H1 (cell line): ENCODE measurements at regions not wholly inside any gene's neighbourhood (a gene's known extent, or its start where the extent isn't known, plus 50 kb on each side); places are given as distances from the start of the nearest gene placed in this dataset.

Experiments
- CTCF ChIA-PET: fragments of 300-600 bp; sonication (Branson Sonifier 250); formaldehyde crosslinking; loops from one replicate; lab custom pipeline; 2021; ENCODE audit not compliant: partially characterized antibody; lab: Charles Lee
- POLR2A ChIA-PET: fragments of 300-600 bp; sonication (Branson Sonifier 250); formaldehyde crosslinking; loops from one replicate; lab custom pipeline; 2021; ENCODE audit warnings: inconsistent platforms; ENCODE audit not compliant: partially characterized antibody; lab: Charles Lee
- DNase-seq, 2 experiments: peaks; one replicate each; pipeline versions ENCODE4 v3.0.0 to v3.0.0-alpha.2; 2010 to 2022; ENCODE audit warnings: low spot score in 2 of 2, low read depth in 1 of 2, mixed read lengths in 1 of 2
- FAIRE-seq: peaks from 2 replicates; lab custom pipeline; 2011; peaks lifted over from hg19 to GRCh38; lab: Jason Lieb, UNC
- H2AFZ ChIP-seq: 2 replicates; pipeline ENCODE4 v1.8.1; 2012; ENCODE audit warnings: low read length, inconsistent platforms
- H2AK5ac ChIP-seq: 2 replicates; pipeline ENCODE4 v1.6.1; 2013; ENCODE audit warnings: low read depth, low read length
- H2BK120ac ChIP-seq: replicated peaks from 2 replicates; pipeline ENCODE3; 2013; ENCODE audit warnings: low read depth, low read length, inconsistent platforms
- H2BK12ac ChIP-seq: 2 replicates; pipeline ENCODE4 v1.6.1; 2013; ENCODE audit warnings: low read depth, low read length
- H2BK15ac ChIP-seq: 2 replicates; pipeline ENCODE4 v1.6.1; 2013; ENCODE audit warnings: low read length
- H2BK20ac ChIP-seq: 2 replicates; pipeline ENCODE4 v1.6.1; 2013; ENCODE audit warnings: low read length
- H2BK5ac ChIP-seq: 2 replicates; pipeline ENCODE4 v1.6.1; 2013; ENCODE audit warnings: low read depth, low read length
- H3K14ac ChIP-seq: 2 replicates; pipeline ENCODE4 v1.6.1; 2013; ENCODE audit warnings: inconsistent platforms; ENCODE audit not compliant: insufficient read length
- H3K18ac ChIP-seq: 2 replicates; pipeline ENCODE4 v1.6.1; 2013; ENCODE audit warnings: low read length; ENCODE audit errors: extremely low read depth
- H3K23ac ChIP-seq: 2 replicates; pipeline ENCODE4 v1.6.1; 2013; ENCODE audit warnings: inconsistent platforms; ENCODE audit not compliant: insufficient read length
- H3K23me2 ChIP-seq: 2 replicates; pipeline ENCODE4 v1.6.1; 2013; ENCODE audit warnings: low read depth, low read length
- H3K27ac ChIP-seq: 2 replicates; pipeline ENCODE4 v1.6.1; 2011; ENCODE audit warnings: low read depth, low read length, inconsistent platforms
- H3K27me3 ChIP-seq, 4 experiments: replicated peaks in 1 of 4; 1 replicate in 1 of 4; 2 replicates in 3 of 4; pipeline versions ENCODE4 v1.6.1 to v1.8.1; 2011 to 2013; ENCODE audit warnings: low read length in 3 of 4, mild to moderate bottlenecking in 3 of 4, inconsistent platforms in 2 of 4, mixed read lengths in 2 of 4, moderate library complexity in 1 of 4; ENCODE audit not compliant: control insufficient read depth in 3 of 4, insufficient read depth in 3 of 4; ENCODE audit errors: extremely low read depth in 1 of 4
- H3K36me3 ChIP-seq, 4 experiments: 2 replicates each; pipeline versions ENCODE4 v1.6.1 to v1.8.1; 2011 to 2013; ENCODE audit warnings: mild to moderate bottlenecking in 4 of 4, low read length in 3 of 4, moderate library complexity in 2 of 4, control low read depth in 1 of 4, inconsistent platforms in 1 of 4; ENCODE audit not compliant: insufficient read depth in 4 of 4, control insufficient read depth in 2 of 4
- H3K4ac ChIP-seq: replicated peaks from 2 replicates; pipeline ENCODE3; 2013; ENCODE audit warnings: low read length, low read depth, mixed read lengths, inconsistent platforms; ENCODE audit not compliant: insufficient read length
- H3K4me1 ChIP-seq, 4 experiments: replicated peaks in 1 of 4; 1 replicate in 1 of 4; 2 replicates in 3 of 4; pipeline versions ENCODE4 v1.6.1 to v1.8.1; 2011 to 2013; ENCODE audit warnings: low read length in 3 of 4, inconsistent platforms in 2 of 4, mixed read lengths in 1 of 4; ENCODE audit not compliant: insufficient read depth in 4 of 4, control insufficient read depth in 3 of 4
- H3K4me2 ChIP-seq, 2 experiments: 2 replicates each; pipeline versions ENCODE4 v1.6.1 to v1.8.1; 2011 to 2013; ENCODE audit warnings: low read depth in 2 of 2, low read length in 2 of 2, control low read depth in 1 of 2, inconsistent platforms in 1 of 2, mild to moderate bottlenecking in 1 of 2; ENCODE audit not compliant: insufficient read depth in 1 of 2
- H3K4me3 ChIP-seq, 4 experiments: fragments of 200-600, 300-600 bp in 1 of 4; sonication (generic), shearing (Covaris generic), sonication (Bioruptor Twin) in 1 of 4; 2 replicates each; pipeline versions ENCODE4 v1.5.1 to v1.8.1; 2011 to 2016; ENCODE audit warnings: low read length in 4 of 4, low read depth in 3 of 4, control low read depth in 2 of 4, inconsistent platforms in 2 of 4, mild to moderate bottlenecking in 2 of 4, mixed read lengths in 1 of 4, moderate library complexity in 1 of 4; ENCODE audit not compliant: insufficient read depth in 2 of 4; ENCODE audit errors: extremely low read depth in 1 of 4
- H3K56ac ChIP-seq: replicated peaks from 2 replicates; pipeline ENCODE3; 2013; ENCODE audit warnings: low read depth, mild to moderate bottlenecking, mixed read lengths, low read length, inconsistent platforms; ENCODE audit not compliant: insufficient read length
- H3K79me1 ChIP-seq: 2 replicates; pipeline ENCODE4 v1.6.1; 2013; ENCODE audit warnings: low read depth, low read length, control low read depth
- H3K79me2 ChIP-seq, 2 experiments: 2 replicates each; pipeline versions ENCODE4 v1.6.1 to v1.8.1; 2012 to 2013; ENCODE audit warnings: low read length in 2 of 2, mild to moderate bottlenecking in 2 of 2, inconsistent platforms in 1 of 2; ENCODE audit not compliant: insufficient read depth in 2 of 2, control insufficient read depth in 1 of 2
- H3K9ac ChIP-seq, 4 experiments: replicated peaks in 1 of 4; 1 replicate in 1 of 4; 2 replicates in 3 of 4; pipeline versions ENCODE4 v1.6.1 to v1.8.1; 2011 to 2013; ENCODE audit warnings: low read depth in 3 of 4, low read length in 3 of 4, control low read depth in 2 of 4, mild to moderate bottlenecking in 2 of 4, moderate library complexity in 2 of 4, inconsistent platforms in 1 of 4; ENCODE audit errors: extremely low read depth in 1 of 4
- H3K9me3 ChIP-seq, 2 experiments: 2 replicates each; pipeline versions ENCODE4 v1.6.1 to v1.8.1; 2012 to 2013; ENCODE audit warnings: mild to moderate bottlenecking in 2 of 2, moderate library complexity in 2 of 2, control low read depth in 1 of 2, inconsistent platforms in 1 of 2, low read depth in 1 of 2, low read length in 1 of 2, mixed read lengths in 1 of 2; ENCODE audit not compliant: insufficient read depth in 2 of 2
- H4K20me1 ChIP-seq, 2 experiments: replicated peaks in 1 of 2; 2 replicates each; pipeline versions ENCODE3 to v1.8.1; 2011 to 2013; ENCODE audit warnings: inconsistent platforms in 2 of 2, low read length in 2 of 2, mild to moderate bottlenecking in 1 of 2; ENCODE audit not compliant: insufficient read depth in 2 of 2, control insufficient read depth in 1 of 2
- H4K5ac ChIP-seq: 2 replicates; pipeline ENCODE4 v1.6.1; 2013; ENCODE audit warnings: low read length, low read depth, mixed read lengths, inconsistent platforms; ENCODE audit not compliant: insufficient read length
- H4K8ac ChIP-seq: 2 replicates; pipeline ENCODE4 v1.8.0; 2013; ENCODE audit warnings: mild to moderate bottlenecking, moderate library complexity, low read length, inconsistent platforms; ENCODE audit not compliant: insufficient read depth; ENCODE audit errors: extremely low read depth
- H4K91ac ChIP-seq: replicated peaks from 2 replicates; pipeline ENCODE3; 2013; ENCODE audit warnings: low read length, mixed read lengths, inconsistent platforms; ENCODE audit not compliant: insufficient read length
- ATF3 ChIP-seq: IDR thresholded peaks from 2 replicates; pipeline ENCODE4 v1.6.1; 2011; ENCODE audit warnings: low read depth, mild to moderate bottlenecking, low read length; ENCODE audit not compliant: insufficient read depth
- BACH1 ChIP-seq: IDR thresholded peaks from 2 replicates; pipeline ENCODE4 v1.6.1; 2012; ENCODE audit warnings: low read length, improper control_type of control experiment
- CBX5 ChIP-seq: fragments of 300-800, 300-1000 bp; sonication (generic); IDR thresholded peaks from 2 replicates; pipeline ENCODE4 v1.7.1; 2016; ENCODE audit warnings: antibody characterized with exemption, low read length, low read depth
- CTBP2 ChIP-seq: IDR thresholded peaks from 2 replicates; pipeline ENCODE4 v1.7.0; 2011; ENCODE audit warnings: borderline replicate concordance, mild to moderate bottlenecking, moderate library complexity, mixed read lengths, low read length; ENCODE audit not compliant: insufficient read depth, insufficient read length
- POLR2A ChIP-seq, 2 experiments: IDR thresholded peaks; 1 replicate in 1 of 2; 2 replicates in 1 of 2; pipeline ENCODE4 v1.6.1; 2011; ENCODE audit warnings: low read depth in 2 of 2, low read length in 2 of 2, mild to moderate bottlenecking in 2 of 2; ENCODE audit errors: control extremely low read depth in 1 of 2
- SAP30 ChIP-seq: fragments of 300-600 bp; sonication (generic); IDR thresholded peaks from 2 replicates; pipeline ENCODE4 v1.7.1; 2012; ENCODE audit warnings: low read length, moderate library complexity, mild to moderate bottlenecking, inconsistent platforms; ENCODE audit not compliant: insufficient read depth, insufficient replicate concordance
- SP4 ChIP-seq: IDR thresholded peaks from 2 replicates; pipeline ENCODE4 v1.6.1; 2012; ENCODE audit warnings: low read length, inconsistent platforms
- WGBS, 2 experiments: shearing (Covaris generic) in 1 of 2; methylation state at CpG; one replicate each; pipeline versions ENCODE4 v1.1.6 to v1.1.7; 2013 to 2015; ENCODE audit warnings: low lambda C conversion rate in 2 of 2, mixed read lengths in 2 of 2, inconsistent platforms in 1 of 2, low coverage in 1 of 2, missing lambda C conversion rate in 1 of 2; ENCODE audit not compliant: insufficient replicate concordance in 2 of 2, insufficient coverage in 1 of 2, insufficient read length in 1 of 2; ENCODE audit errors: extremely low coverage in 1 of 2, missing lambda C conversion rate in 1 of 2; 5-methylcytosine and 5-hydroxymethylcytosine counted together
- TF ChIP-seq, protein P1 (sequence below), 3 experiments: IDR thresholded peaks; 1 replicate in 2 of 3; 2 replicates in 1 of 3; pipeline versions ENCODE4 v1.5.1 to v1.6.1; 2011; ENCODE audit warnings: low read length in 3 of 3, mild to moderate bottlenecking in 3 of 3, inconsistent platforms in 2 of 3, low read depth in 1 of 3, moderate library complexity in 1 of 3; ENCODE audit not compliant: insufficient read depth in 1 of 3; ENCODE audit errors: control extremely low read depth in 1 of 3

DNA sequence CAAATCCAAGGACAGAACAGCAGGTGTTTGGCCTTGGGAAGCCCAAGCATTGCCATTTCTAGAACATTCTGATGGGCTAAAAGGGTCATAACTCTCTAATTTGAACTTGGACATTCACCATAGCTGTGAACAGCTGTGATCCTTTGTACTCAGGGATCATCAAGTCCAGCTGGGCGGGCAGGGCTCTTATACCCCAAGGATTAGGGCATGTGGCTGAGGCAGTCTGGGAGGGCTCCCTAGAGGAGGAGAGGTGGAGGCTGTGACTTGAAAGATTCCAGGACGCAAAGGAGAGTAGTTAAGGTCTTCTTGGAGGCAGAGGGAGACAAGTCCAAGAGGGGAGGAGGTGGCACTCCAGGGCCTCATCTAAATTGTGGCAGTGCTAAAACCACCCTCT lies 233.1 kb upstream of the GSE1 start:
- H2BK15ac ChIP-seq = no peak overlapping the region
- DNase-seq (no peak), FAIRE-seq (no peak)
- H4K91ac ChIP-seq = no peak overlapping the region
- H3K23me2 ChIP-seq = peaks cover 4% of the 10 kb centered on the region; the same call in 1 of the 2 replicates
- no peaks in the 10 kb centered on the region for H3K79me2 ChIP-seq
- POLR2A ChIA-PET = no interaction called here
- H2BK120ac ChIP-seq = no peak overlapping the region
- H3K27ac ChIP-seq = no peak overlapping the region
- H3K79me1 ChIP-seq = peaks cover 6% of the 10 kb centered on the region; the same call in 1 of the 2 replicates
- H4K5ac ChIP-seq = no peak overlapping the region
- CTCF ChIA-PET = interaction anchor here (1.0 to 10.2 kb wide), 13 partner anchors 11 to 279 kb away, joined by 3 to 78 read pairs (median 5); no protein-coding TSS in a partner anchor
- H3K36me3 ChIP-seq = no peaks in the 10 kb centered on the region; a peak in 1 of 8 replicates
- H2AFZ ChIP-seq = no peak overlapping the region
- peaks cover 0 to 1% (median 0%) of the 10 kb centered on the region in 4 experiments; a peak in 3 of 7 replicates for H3K4me1 ChIP-seq
- no peak overlapping the region for H2BK5ac ChIP-seq
- no peak overlapping the region for H2AK5ac ChIP-seq
- H4K20me1 ChIP-seq = peaks cover 7 to 10% of the 10 kb centered on the region in 2 experiments
- TF ChIP-seq CTBP2 (no peak), POLR2A (IDR thresholded peaks at IDR 0.05; ENCODE audit: control extremely low read depth in 1 of 2, low read depth in 2 of 2, low read length in 2 of 2) (no peak), SP4 (no peak), BACH1 (no peak), SAP30 (no peak), ATF3 (no peak), CBX5 (no peak)
- TF ChIP-seq, protein P1, sequence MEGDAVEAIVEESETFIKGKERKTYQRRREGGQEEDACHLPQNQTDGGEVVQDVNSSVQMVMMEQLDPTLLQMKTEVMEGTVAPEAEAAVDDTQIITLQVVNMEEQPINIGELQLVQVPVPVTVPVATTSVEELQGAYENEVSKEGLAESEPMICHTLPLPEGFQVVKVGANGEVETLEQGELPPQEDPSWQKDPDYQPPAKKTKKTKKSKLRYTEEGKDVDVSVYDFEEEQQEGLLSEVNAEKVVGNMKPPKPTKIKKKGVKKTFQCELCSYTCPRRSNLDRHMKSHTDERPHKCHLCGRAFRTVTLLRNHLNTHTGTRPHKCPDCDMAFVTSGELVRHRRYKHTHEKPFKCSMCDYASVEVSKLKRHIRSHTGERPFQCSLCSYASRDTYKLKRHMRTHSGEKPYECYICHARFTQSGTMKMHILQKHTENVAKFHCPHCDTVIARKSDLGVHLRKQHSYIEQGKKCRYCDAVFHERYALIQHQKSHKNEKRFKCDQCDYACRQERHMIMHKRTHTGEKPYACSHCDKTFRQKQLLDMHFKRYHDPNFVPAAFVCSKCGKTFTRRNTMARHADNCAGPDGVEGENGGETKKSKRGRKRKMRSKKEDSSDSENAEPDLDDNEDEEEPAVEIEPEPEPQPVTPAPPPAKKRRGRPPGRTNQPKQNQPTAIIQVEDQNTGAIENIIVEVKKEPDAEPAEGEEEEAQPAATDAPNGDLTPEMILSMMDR (IDR thresholded peaks at IDR 0.05; ENCODE audit: control extremely low read depth in 1 of 3, insufficient read depth in 1 of 3, low read depth in 1 of 3, low read length in 3 of 3) = no peak
- no peak overlapping the region for H3K18ac ChIP-seq
- no peak overlapping the region for H3K23ac ChIP-seq
- H3K4me3 ChIP-seq = no peak overlapping the region
- no peak overlapping the region for H3K4me2 ChIP-seq
- H3K14ac ChIP-seq = no peak overlapping the region
- WGBS, 2 experiments = 41% methylated on average over 2 of the region's 2 CpGs; no CpG with 5 or more reads in 1 of the 2 experiments
- no peak overlapping the region for H4K8ac ChIP-seq
- no peaks in the 10 kb centered on the region for H3K9me3 ChIP-seq
- H3K27me3 ChIP-seq = no peaks in the 10 kb centered on the region; a peak in 1 of 7 replicates
- no peak overlapping the region for H2BK12ac ChIP-seq
- no peak overlapping the region for H3K4ac ChIP-seq
- H2BK20ac ChIP-seq = no peak overlapping the region
- no peak overlapping the region for H3K9ac ChIP-seq
- H3K56ac ChIP-seq = no peak overlapping the region
